ENCODE measurements at regions not wholly inside any gene's neighbourhood (a gene's known extent, or its start where the extent isn't known, plus 50 kb on each side); places are given as distances from the start of the nearest gene placed in this dataset.

DNA sequence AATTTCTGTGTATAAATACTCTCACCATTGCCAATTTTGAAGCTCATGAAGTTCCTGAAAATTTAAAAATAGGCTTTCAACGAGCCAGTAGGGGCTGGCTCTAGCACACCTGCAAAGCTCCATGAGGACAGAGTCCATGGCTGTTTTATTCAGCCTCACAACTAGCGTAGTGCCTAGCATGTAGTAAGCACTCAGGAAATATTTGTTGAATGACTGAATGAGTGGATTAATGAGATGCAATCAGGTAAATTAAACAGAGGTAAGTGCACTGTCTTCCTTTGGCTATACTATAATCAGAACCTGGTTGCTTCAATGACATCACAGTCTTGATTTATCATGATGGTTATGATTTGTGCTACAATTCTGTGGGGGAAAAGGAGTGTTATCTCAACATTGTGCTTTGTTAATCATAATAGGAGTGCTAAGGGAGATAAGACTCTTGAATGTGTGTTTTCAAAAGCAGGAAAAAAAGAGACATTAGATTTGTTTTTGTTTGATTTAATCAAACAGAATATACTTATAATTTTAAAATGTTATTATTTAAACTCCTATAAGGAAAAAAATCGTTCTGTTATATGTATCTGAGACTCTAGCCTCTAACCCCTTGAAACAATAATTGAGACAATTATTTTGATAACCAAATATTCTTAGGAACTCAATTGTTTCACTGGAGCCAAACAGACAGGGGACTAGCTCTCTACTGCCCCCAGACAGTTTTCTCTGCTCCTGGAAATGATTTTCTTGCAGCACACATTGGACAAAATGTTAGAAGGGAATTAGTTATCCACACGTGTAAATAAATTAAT is 171.7 kb upstream of the ATP11B start:
- Histone ChIP-seq H3K9me2 (ENCODE audit: insufficient read depth, low read length) (no peaks in the 10 kb centered on the region), H4K20me1 (ENCODE audit: insufficient read depth, low read length) (no peaks in the 10 kb centered on the region), H3K9me3 (ENCODE audit: low read length) (0 out of 2 replicates have a peak, but pooled peaks cover 6% of the 10 kb centered on the region), H3K27ac (ENCODE audit: low read depth, low read length, poor library complexity, severe bottlenecking) (no peak overlapping the region), H3K79me2 (ENCODE audit: insufficient read depth, low read depth, low read length) (no peaks in the 10 kb centered on the region), H3K4me1 (ENCODE audit: insufficient read depth, low read length, poor library complexity, severe bottlenecking) (peaks cover 29% of the 10 kb centered on the region), H3K36me3 (ENCODE audit: insufficient read depth, low read length) (no peaks in the 10 kb centered on the region), H3K4me3 (ENCODE audit: low read depth, low read length, poor library complexity, severe bottlenecking) (no peak overlapping the region), H3K4me2 (ENCODE audit: low read length) (no peak overlapping the region), H2AFZ (ENCODE audit: low read length) (peak overlapping the region; percentile 27; the same call in 1 of the 2 replicates)
- intact Hi-C loops (cut with micrococcal nuclease; ENCODE audit: unreplicated experiment), result no loop called here
- TF ChIP-seq EZH2phosphoT487 (IDR thresholded peaks at IDR 0.05; ENCODE audit: borderline replicate concordance, low read depth, low read length), result no peak
- TF ChIP-seq, protein P1, sequence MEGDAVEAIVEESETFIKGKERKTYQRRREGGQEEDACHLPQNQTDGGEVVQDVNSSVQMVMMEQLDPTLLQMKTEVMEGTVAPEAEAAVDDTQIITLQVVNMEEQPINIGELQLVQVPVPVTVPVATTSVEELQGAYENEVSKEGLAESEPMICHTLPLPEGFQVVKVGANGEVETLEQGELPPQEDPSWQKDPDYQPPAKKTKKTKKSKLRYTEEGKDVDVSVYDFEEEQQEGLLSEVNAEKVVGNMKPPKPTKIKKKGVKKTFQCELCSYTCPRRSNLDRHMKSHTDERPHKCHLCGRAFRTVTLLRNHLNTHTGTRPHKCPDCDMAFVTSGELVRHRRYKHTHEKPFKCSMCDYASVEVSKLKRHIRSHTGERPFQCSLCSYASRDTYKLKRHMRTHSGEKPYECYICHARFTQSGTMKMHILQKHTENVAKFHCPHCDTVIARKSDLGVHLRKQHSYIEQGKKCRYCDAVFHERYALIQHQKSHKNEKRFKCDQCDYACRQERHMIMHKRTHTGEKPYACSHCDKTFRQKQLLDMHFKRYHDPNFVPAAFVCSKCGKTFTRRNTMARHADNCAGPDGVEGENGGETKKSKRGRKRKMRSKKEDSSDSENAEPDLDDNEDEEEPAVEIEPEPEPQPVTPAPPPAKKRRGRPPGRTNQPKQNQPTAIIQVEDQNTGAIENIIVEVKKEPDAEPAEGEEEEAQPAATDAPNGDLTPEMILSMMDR (conservative IDR thresholded peaks at IDR 0.05; ENCODE audit: low read length), result peak; percentile 85
- peak; percentile 28 for DNase-seq (ENCODE audit: low spot score)
- CTCF ChIA-PET (ENCODE audit: unreplicated experiment), result no interaction called here
- POLR2A ChIA-PET, result interaction anchor here (0.5 to 1.7 kb wide), 7 partner anchors 21 to 932 kb away, joined by 3 to 6 read pairs (median 3); no protein-coding TSS in a partner anchor
- BruUV-seq (replicated peaks), result no TSS peak

DNA sequence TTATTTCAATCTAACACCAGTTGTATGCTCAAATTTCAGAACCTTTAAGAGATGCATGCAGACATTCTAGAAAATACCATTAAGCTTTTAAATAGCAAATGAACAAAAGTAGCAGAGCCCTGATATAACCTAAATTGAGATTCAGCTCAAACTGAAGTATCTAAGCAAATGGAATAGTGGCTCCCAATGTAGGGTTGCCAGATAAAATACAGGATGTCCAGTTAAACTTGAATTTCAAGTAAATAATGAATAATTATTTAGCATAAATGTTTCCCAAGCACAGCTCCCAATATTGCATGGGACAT is 171.1 kb upstream of the ATP11B start:
- POLR2A ChIA-PET, result interaction anchor here (0.5 kb wide), 1 partner anchor 23 kb away, joined by 6 read pairs; no protein-coding TSS in a partner anchor
- Histone ChIP-seq H3K9me2 (ENCODE audit: insufficient read depth, low read length) (no peaks in the 10 kb centered on the region), H3K9me3 (ENCODE audit: low read length) (peaks cover 6% of the 10 kb centered on the region; the same call in 1 of the 2 replicates), H3K36me3 (ENCODE audit: insufficient read depth, low read length) (no peaks in the 10 kb centered on the region), H4K20me1 (ENCODE audit: insufficient read depth, low read length) (no peaks in the 10 kb centered on the region), H3K4me1 (ENCODE audit: insufficient read depth, low read length, poor library complexity, severe bottlenecking) (peaks cover 30% of the 10 kb centered on the region), H3K79me2 (ENCODE audit: insufficient read depth, low read depth, low read length) (no peaks in the 10 kb centered on the region), H3K27ac (ENCODE audit: low read depth, low read length, poor library complexity, severe bottlenecking) (no peak overlapping the region), H3K4me2 (ENCODE audit: low read length) (no peak overlapping the region), H2AFZ (ENCODE audit: low read length) (no peak overlapping the region), H3K4me3 (ENCODE audit: low read depth, low read length, poor library complexity, severe bottlenecking) (no peak overlapping the region)
- no peak for DNase-seq (ENCODE audit: low spot score)
- TF ChIP-seq, protein P1 (conservative IDR thresholded peaks at IDR 0.05; ENCODE audit: low read length), result peak; percentile 59
- no peak for TF ChIP-seq EZH2phosphoT487 (IDR thresholded peaks at IDR 0.05; ENCODE audit: borderline replicate concordance, low read depth, low read length)
- intact Hi-C loops (cut with micrococcal nuclease; ENCODE audit: unreplicated experiment), result no loop called here
- BruUV-seq (replicated peaks), result no TSS peak
- CTCF ChIA-PET (ENCODE audit: unreplicated experiment), result no interaction called here
